IMR-90 (cell line): ENCODE measurements at regions not wholly inside any gene's neighbourhood (a gene's known extent, or its start where the extent isn't known, plus 50 kb on each side); places are given as distances from the start of the nearest gene placed in this dataset.

ENCODE experiments used
- ATAC-seq: fragments of 200-7000 bp; cut with Tn5 transposase; 2 replicates; pipeline ENCODE4 v1.9.1; 2020; ENCODE audit warnings: low read depth, mild to moderate bottlenecking, moderate library complexity
- BruUV-seq: library from RNA; stranded (reverse); fragments of 400-500 nt; replicated peaks from 2 replicates; lab custom pipeline; 2021; lab: Mats Ljungman, UMichigan
- CTCF ChIA-PET: fragments of 300-600 bp; formaldehyde crosslinking; extraction: SDS; loops from one replicate; lab custom pipeline; 2021; ENCODE audit warnings: antibody characterized with exemption; lab: Yijun Ruan, JAX
- POLR2A ChIA-PET: fragments of 300-600 bp; sonication (Branson Sonifier 250); formaldehyde crosslinking; loops from one replicate; lab custom pipeline; 2022; ENCODE audit warnings: antibody characterized with exemption; ENCODE audit not compliant: unreplicated experiment; lab: Charles Lee
- DNase-seq: peaks from one replicate; pipeline ENCODE4 v3.0.0; 2013
- H2AFZ ChIP-seq: replicated peaks from 2 replicates; pipeline ENCODE3; 2013; ENCODE audit warnings: low read length, mild to moderate bottlenecking; ENCODE audit not compliant: poor library complexity
- H2AK5ac ChIP-seq: 2 replicates; pipeline ENCODE4 v1.6.1; 2013; ENCODE audit warnings: low read depth, low read length, inconsistent platforms
- H2AK9ac ChIP-seq: replicated peaks from 2 replicates; pipeline ENCODE3; 2013; ENCODE audit warnings: mild to moderate bottlenecking, low read depth, low read length, moderate library complexity; ENCODE audit not compliant: poor library complexity
- H2BK120ac ChIP-seq: 2 replicates; pipeline ENCODE4 v1.6.1; 2013; ENCODE audit warnings: low read depth, low read length, inconsistent platforms
- H2BK15ac ChIP-seq: 3 replicates; pipeline ENCODE4 v1.6.1; 2013; ENCODE audit warnings: low read depth, low read length, inconsistent platforms
- H2BK20ac ChIP-seq: 2 replicates; pipeline ENCODE4 v1.6.1; 2013; ENCODE audit warnings: low read depth, mild to moderate bottlenecking, inconsistent platforms, low read length, moderate library complexity
- H2BK5ac ChIP-seq: 2 replicates; pipeline ENCODE4 v1.6.1; 2013; ENCODE audit warnings: mild to moderate bottlenecking, low read depth, low read length, inconsistent platforms; ENCODE audit not compliant: poor library complexity, severe bottlenecking
- H3K14ac ChIP-seq: replicated peaks from 2 replicates; pipeline ENCODE4 v1.6.1; 2013; ENCODE audit warnings: low read depth, low read length, inconsistent platforms
- H3K18ac ChIP-seq: 2 replicates; pipeline ENCODE4 v1.6.1; 2013; ENCODE audit warnings: low read depth, low read length, control low read depth
- H3K23ac ChIP-seq: 2 replicates; pipeline ENCODE4 v1.6.1; 2013; ENCODE audit warnings: low read depth, low read length, inconsistent platforms
- H3K27ac ChIP-seq: 2 replicates; pipeline ENCODE4 v1.5.1; 2013; ENCODE audit warnings: mild to moderate bottlenecking, control low read depth, low read length; ENCODE audit not compliant: insufficient read depth
- H3K27me3 ChIP-seq: 2 replicates; pipeline ENCODE4 v1.6.1; 2013; ENCODE audit warnings: low read length; ENCODE audit not compliant: control insufficient read depth, insufficient read depth
- H3K36me3 ChIP-seq: 2 replicates; pipeline ENCODE4 v1.6.1; 2013; ENCODE audit warnings: low read length, mixed read lengths; ENCODE audit not compliant: control insufficient read depth, insufficient read depth
- H3K4ac ChIP-seq: 2 replicates; pipeline ENCODE4 v1.6.1; 2013; ENCODE audit warnings: low read depth, low read length, inconsistent platforms
- H3K4me1 ChIP-seq: 2 replicates; pipeline ENCODE4 v1.6.1; 2013; ENCODE audit warnings: low read length, mixed read lengths; ENCODE audit not compliant: control insufficient read depth, insufficient read depth
- H3K4me2 ChIP-seq: 2 replicates; pipeline ENCODE4 v1.6.1; 2013; ENCODE audit warnings: low read depth, mild to moderate bottlenecking, control low read depth, low read length, moderate library complexity
- H3K4me3 ChIP-seq: 2 replicates; pipeline ENCODE4 v1.5.1; 2013; ENCODE audit warnings: low read depth, mild to moderate bottlenecking, control low read depth, low read length, moderate library complexity; ENCODE audit not compliant: insufficient read depth
- H3K56ac ChIP-seq: 2 replicates; pipeline ENCODE4 v1.6.1; 2013; ENCODE audit warnings: low read length, inconsistent platforms; ENCODE audit not compliant: insufficient read depth; ENCODE audit errors: extremely low read depth
- H3K79me1 ChIP-seq, 2 experiments: 2 replicates each; pipeline ENCODE4 v1.6.1; 2013; ENCODE audit warnings: low read length in 2 of 2, inconsistent platforms in 1 of 2, low read depth in 1 of 2
- H3K9ac ChIP-seq: 2 replicates; pipeline ENCODE4 v1.6.1; 2013; ENCODE audit warnings: low read depth, low read length, control low read depth
- H3K9me1 ChIP-seq: 2 replicates; pipeline ENCODE4 v1.6.1; 2013; ENCODE audit warnings: low read length, inconsistent platforms; ENCODE audit not compliant: insufficient read depth
- H3K9me3 ChIP-seq: 2 replicates; pipeline ENCODE4 v1.6.1; 2013; ENCODE audit warnings: low read length; ENCODE audit not compliant: control insufficient read depth, insufficient read depth
- H4K20me1 ChIP-seq: 2 replicates; pipeline ENCODE4 v1.6.1; 2013; ENCODE audit warnings: low read length, inconsistent platforms; ENCODE audit not compliant: insufficient read depth
- H4K5ac ChIP-seq: 2 replicates; pipeline ENCODE4 v1.6.1; 2013; ENCODE audit warnings: mild to moderate bottlenecking, low read depth, low read length, control low read depth
- H4K8ac ChIP-seq, 2 experiments: 2 replicates each; pipeline ENCODE4 v1.6.1; 2013; ENCODE audit warnings: low read depth in 2 of 2, low read length in 2 of 2, control low read depth in 1 of 2, inconsistent platforms in 1 of 2
- H4K91ac ChIP-seq: 2 replicates; pipeline ENCODE4 v1.6.1; 2013; ENCODE audit warnings: low read depth, low read length, inconsistent platforms; ENCODE audit not compliant: insufficient read depth
- BHLHE40 ChIP-seq: fragments of 150-350 bp; IDR thresholded peaks from 2 replicates; pipeline ENCODE4 v1.6.1; 2016; ENCODE audit warnings: mild to moderate bottlenecking, low read depth, low read length
- CEBPB ChIP-seq: IDR thresholded peaks from 2 replicates; pipeline ENCODE4 v1.6.1; 2012; ENCODE audit warnings: low read depth, low read length, improper control_type of control experiment
- CHD1 ChIP-seq: IDR thresholded peaks from 2 replicates; pipeline ENCODE4 v1.6.1; 2012; ENCODE audit warnings: low read depth, low read length, improper control_type of control experiment
- CTCF ChIP-seq: conservative IDR thresholded peaks from 2 replicates; pipeline ENCODE4 v1.5.1; 2012; ENCODE audit warnings: mild to moderate bottlenecking, low read depth, low read length, improper control_type of control experiment
- ELK1 ChIP-seq: fragments of 150-350 bp; IDR thresholded peaks from 2 replicates; pipeline ENCODE4 v1.6.1; 2016; ENCODE audit warnings: low read depth, mild to moderate bottlenecking, low read length, moderate library complexity, borderline replicate concordance
- FOS ChIP-seq: fragments of 150-350 bp; IDR thresholded peaks from 2 replicates; pipeline ENCODE4 v1.6.1; 2016; ENCODE audit warnings: low read depth, low read length
- MAFK ChIP-seq: IDR thresholded peaks from 2 replicates; pipeline ENCODE4 v1.6.1; 2012; ENCODE audit warnings: low read depth, low read length, improper control_type of control experiment
- RFX5 ChIP-seq: IDR thresholded peaks from 2 replicates; pipeline ENCODE4 v1.8.0; 2012; ENCODE audit warnings: low read depth, mild to moderate bottlenecking, low read length, moderate library complexity
- WGBS, 2 experiments: methylation state at CpG; one replicate each; pipeline versions ENCODE4 v1.1.5 to v1.1.7; 2013; ENCODE audit warnings: missing lambda C conversion rate in 2 of 2; ENCODE audit not compliant: insufficient read length in 1 of 2; ENCODE audit errors: extremely low coverage in 2 of 2; 5-methylcytosine and 5-hydroxymethylcytosine counted together
- dilution Hi-C: fragments of 300-500 bp; cut with HindIII; formaldehyde crosslinking; loops from one replicate; pipeline ENCODE4 v1.14.3; 2018; ENCODE audit warnings: low sequenced_read_pairs; ENCODE audit not compliant: unreplicated experiment
- in situ Hi-C: fragments of 300-500 bp; cut with MboI; formaldehyde crosslinking; loops from 3 replicates; pipeline ENCODE4 v1.14.3; 2019; ENCODE audit warnings: low sequenced_read_pairs, inconsistent platforms, mixed read lengths
- intact Hi-C: fragments of 100-400 bp; cut with micrococcal nuclease; formaldehyde crosslinking; loops from 2 replicates; pipeline ENCODE4 v1.10.0; 2022
- TF ChIP-seq, protein P1 (sequence below): fragments of 150-350 bp; IDR thresholded peaks from 2 replicates; pipeline ENCODE4 v1.6.1; 2017; ENCODE audit warnings: mild to moderate bottlenecking, antibody characterized with exemption, low read length, low read depth

- Histone ChIP-seq H3K18ac (no peak overlapping the region), H2BK20ac (no peak overlapping the region), H3K4me3 (no peak overlapping the region), H2AK9ac (no peak overlapping the region), H4K5ac (no peak overlapping the region), H3K9ac (no peak overlapping the region), H3K36me3 (no peaks in the 10 kb centered on the region), H3K4ac (no peak overlapping the region), H4K8ac (no peak overlapping the region), H3K9me1 (no peaks in the 10 kb centered on the region), H3K4me2 (no peak overlapping the region), H3K23ac (no peak overlapping the region), H4K20me1 (no peaks in the 10 kb centered on the region), H2AK5ac (no peak overlapping the region), H3K27ac (no peak overlapping the region), H4K91ac (no peak overlapping the region), H3K27me3 (no peaks in the 10 kb centered on the region), H3K56ac (no peak overlapping the region), H2BK5ac (no peak overlapping the region), H3K14ac (no peak overlapping the region), H2BK15ac (no peak overlapping the region), H3K4me1 (no peaks in the 10 kb centered on the region), H2AFZ (no peak overlapping the region), H2BK120ac (no peak overlapping the region), H3K9me3 (peaks cover 17% of the 10 kb centered on the region), H3K79me1 (no peaks in the 10 kb centered on the region)
- in situ Hi-C loops (no loop called here), intact Hi-C loops (no loop called here), dilution Hi-C loops (no loop called here)
- DNase-seq, result no peak
- no peak for ATAC-seq
- TF ChIP-seq BHLHE40 (no peak), ELK1 (no peak), MAFK (no peak), CEBPB (no peak), RFX5 (no peak), FOS (no peak), CTCF (no peak), CHD1 (no peak)
- TF ChIP-seq, protein P1, sequence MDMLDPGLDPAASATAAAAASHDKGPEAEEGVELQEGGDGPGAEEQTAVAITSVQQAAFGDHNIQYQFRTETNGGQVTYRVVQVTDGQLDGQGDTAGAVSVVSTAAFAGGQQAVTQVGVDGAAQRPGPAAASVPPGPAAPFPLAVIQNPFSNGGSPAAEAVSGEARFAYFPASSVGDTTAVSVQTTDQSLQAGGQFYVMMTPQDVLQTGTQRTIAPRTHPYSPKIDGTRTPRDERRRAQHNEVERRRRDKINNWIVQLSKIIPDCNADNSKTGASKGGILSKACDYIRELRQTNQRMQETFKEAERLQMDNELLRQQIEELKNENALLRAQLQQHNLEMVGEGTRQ, result no peak
- POLR2A ChIA-PET, result no interaction called here
- CTCF ChIA-PET, result no interaction called here
- BruUV-seq, result no TSS peak
- WGBS, 2 experiments, result 20% methylated on average over 1 of the region's 7 CpGs; no CpG with 5 or more reads in 1 of the 2 experiments
These were observed 174.6 kb upstream of the C14orf180 start for GRCh38 chr14:104404922-104405321.
